ENCODE measurements at regions not wholly inside any gene's neighbourhood (a gene's known extent, or its start where the extent isn't known, plus 50 kb on each side); places are given as distances from the start of the nearest gene placed in this dataset.

GRCh38 chr13:61078976-61079770, 336.5 kb downstream of the PCDH20 start:
- TF ChIP-seq CTCF (IDR thresholded peaks at IDR 0.05), result no peak
- peaks cover 6% of the 10 kb centered on the region for H3K9me3 ChIP-seq (ENCODE audit: control insufficient read depth, insufficient read depth, low read length)
- intact Hi-C loops (cut with micrococcal nuclease), result no loop called here
- no peaks in the 10 kb centered on the region for H3K36me3 ChIP-seq (ENCODE audit: control insufficient read depth, insufficient read depth, low read length)
- no peak for DNase-seq
- Mint-ChIP-seq H3K27me3 (ENCODE audit: low read depth in 2 of 2) (no peaks in the 10 kb centered on the region), H3K36me3 (no peaks in the 10 kb centered on the region), H3K4me3 (no peak overlapping the region), H3K4me1 (no peaks in the 10 kb centered on the region), H3K27ac (no peak overlapping the region), H3K9me3 (peaks cover 20% of the 10 kb centered on the region in 2 donors)
- H3K27me3 ChIP-seq (ENCODE audit: control insufficient read depth, insufficient read depth, low read length), result no peaks in the 10 kb centered on the region
- no peak overlapping the region for H3K27ac ChIP-seq (ENCODE audit: low read length)
- ATAC-seq, result no peak
- H3K4me3 ChIP-seq (ENCODE audit: low read length), result no peak overlapping the region
- no peaks in the 10 kb centered on the region for H3K4me1 ChIP-seq (ENCODE audit: control insufficient read depth, insufficient read depth, low read length)
- WGBS (ENCODE audit: insufficient coverage), result 80% methylated on average over 3 of the region's 4 CpGs

GRCh38 chr13:61052175-61052574, 363.5 kb downstream of the PCDH20 start:
- Histone ChIP-seq H3K9me3 (ENCODE audit: control insufficient read depth, insufficient read depth, low read length) (no peaks in the 10 kb centered on the region), H3K27ac (ENCODE audit: low read length) (no peak overlapping the region), H3K27me3 (ENCODE audit: control insufficient read depth, insufficient read depth, low read length) (no peaks in the 10 kb centered on the region), H3K4me3 (ENCODE audit: low read length) (no peak overlapping the region), H3K4me1 (ENCODE audit: control insufficient read depth, insufficient read depth, low read length) (no peaks in the 10 kb centered on the region), H3K36me3 (ENCODE audit: control insufficient read depth, insufficient read depth, low read length) (no peaks in the 10 kb centered on the region)
- no peaks in the 10 kb centered on the region for H3K4me1 Mint-ChIP-seq
- no peaks in the 10 kb centered on the region for H3K36me3 Mint-ChIP-seq
- peaks cover 11 to 13% of the 10 kb centered on the region in 2 donors for H3K9me3 Mint-ChIP-seq
- DNase-seq (no peak), ATAC-seq (no peak)
- H3K27me3 Mint-ChIP-seq (ENCODE audit: low read depth in 2 of 2), result no peaks in the 10 kb centered on the region
- H3K27ac Mint-ChIP-seq, result no peak overlapping the region
- intact Hi-C loops (cut with micrococcal nuclease), result no loop called here
- no peak for TF ChIP-seq CTCF (IDR thresholded peaks at IDR 0.05)
- WGBS (ENCODE audit: insufficient coverage), result 17% methylated on average over 1 of the region's 1 CpG
- no peak overlapping the region for H3K4me3 Mint-ChIP-seq

- WGBS (ENCODE audit: insufficient coverage), result 39% methylated on average over 2 of the region's 2 CpGs
- Histone ChIP-seq H3K4me1 (ENCODE audit: control insufficient read depth, insufficient read depth, low read length) (no peaks in the 10 kb centered on the region), H3K27me3 (ENCODE audit: control insufficient read depth, insufficient read depth, low read length) (no peaks in the 10 kb centered on the region), H3K27ac (ENCODE audit: low read length) (no peak overlapping the region), H3K36me3 (ENCODE audit: control insufficient read depth, insufficient read depth, low read length) (no peaks in the 10 kb centered on the region), H3K4me3 (ENCODE audit: low read length) (no peak overlapping the region), H3K9me3 (ENCODE audit: control insufficient read depth, insufficient read depth, low read length) (no peaks in the 10 kb centered on the region)
- no peak overlapping the region for H3K4me3 Mint-ChIP-seq
- peaks cover 12% of the 10 kb centered on the region for H3K36me3 Mint-ChIP-seq
- no peaks in the 10 kb centered on the region for H3K27me3 Mint-ChIP-seq (ENCODE audit: low read depth in 2 of 2)
- no peaks in the 10 kb centered on the region for H3K4me1 Mint-ChIP-seq
- TF ChIP-seq CTCF (IDR thresholded peaks at IDR 0.05), result no peak
- peaks cover 3 to 13% of the 10 kb centered on the region in 2 donors for H3K9me3 Mint-ChIP-seq
- ATAC-seq, result no peak
- intact Hi-C loops (cut with micrococcal nuclease), result no loop called here
- H3K27ac Mint-ChIP-seq, result no peak overlapping the region
- no peak for DNase-seq
These were observed 370.4 kb downstream of the PCDH20 start for GRCh38 chr13:61045251-61045650.

GRCh38 chr13:61040181-61040580, 375.5 kb downstream of the PCDH20 start:
- H3K4me3 ChIP-seq (ENCODE audit: low read length), result no peak overlapping the region
- H3K9me3 ChIP-seq (ENCODE audit: control insufficient read depth, insufficient read depth, low read length), result peaks cover 5% of the 10 kb centered on the region
- intact Hi-C loops (cut with micrococcal nuclease), result no loop called here
- no peaks in the 10 kb centered on the region for H3K27me3 ChIP-seq (ENCODE audit: control insufficient read depth, insufficient read depth, low read length)
- Mint-ChIP-seq H3K9me3 (peaks cover 8 to 37% of the 10 kb centered on the region in 2 donors), H3K27me3 (ENCODE audit: low read depth in 2 of 2) (no peaks in the 10 kb centered on the region), H3K27ac (no peak overlapping the region), H3K4me1 (no peaks in the 10 kb centered on the region), H3K36me3 (peaks cover 18% of the 10 kb centered on the region), H3K4me3 (no peak overlapping the region)
- DNase-seq (no peak), ATAC-seq (no peak)
- 3% methylated on average over 2 of the region's 2 CpGs for WGBS (ENCODE audit: insufficient coverage)
- no peak overlapping the region for H3K27ac ChIP-seq (ENCODE audit: low read length)
- no peak for TF ChIP-seq CTCF (IDR thresholded peaks at IDR 0.05)
- H3K4me1 ChIP-seq (ENCODE audit: control insufficient read depth, insufficient read depth, low read length), result no peaks in the 10 kb centered on the region
- H3K36me3 ChIP-seq (ENCODE audit: control insufficient read depth, insufficient read depth, low read length), result no peaks in the 10 kb centered on the region

All from natural killer cell (primary cell).